ENCODE measurements at regions not wholly inside any gene's neighbourhood (a gene's known extent, or its start where the extent isn't known, plus 50 kb on each side); places are given as distances from the start of the nearest gene placed in this dataset.
"Not testable (repeated sequence)": the region's sequence is repeated elsewhere in the genome, so short reads cannot be mapped to it uniquely, and the experiment has no call there.

GRCh38 chr7:113263215-113263742 lies 144.9 kb upstream of the SMIM30 start:
- H4K8ac ChIP-seq (ENCODE audit: low read depth, low read length); H3K4me3 ChIP-seq (ENCODE audit: low read length in 2 of 2); H2BK15ac ChIP-seq (ENCODE audit: low read length); H3K36me3 ChIP-seq (replicated peaks in 1 of 2; ENCODE audit: control insufficient read depth in 2 of 2, insufficient read depth in 2 of 2, low read length in 2 of 2); H3K18ac ChIP-seq (ENCODE audit: low read length); H2AFZ ChIP-seq (ENCODE audit: low read length); H3K14ac ChIP-seq (ENCODE audit: low read length); H2BK12ac ChIP-seq (ENCODE audit: low read length); DNase-seq (ENCODE audit: low spot score); H2AK5ac ChIP-seq (ENCODE audit: low read depth, low read length); H3K4me2 ChIP-seq (ENCODE audit: insufficient read depth, low read length, poor library complexity, severe bottlenecking); H3K27me3 ChIP-seq (ENCODE audit: control insufficient read depth in 3 of 3, insufficient read depth in 3 of 3, low read depth in 1 of 3, low read length in 3 of 3); H3K9me3 ChIP-seq (replicated peaks in 1 of 2; ENCODE audit: control insufficient read depth in 2 of 2, insufficient read depth in 1 of 2, low read depth in 1 of 2, low read length in 2 of 2); H3K79me1 ChIP-seq (ENCODE audit: low read depth, low read length); H3K27ac ChIP-seq (replicated peaks; ENCODE audit: low read length); H2BK5ac ChIP-seq (ENCODE audit: low read length); H3K23ac ChIP-seq (ENCODE audit: low read depth, low read length, poor library complexity); H3K4ac ChIP-seq (ENCODE audit: low read length); H2BK120ac ChIP-seq (ENCODE audit: low read depth, low read length); H3K4me1 ChIP-seq (ENCODE audit: control insufficient read depth in 2 of 2, insufficient read depth in 1 of 2, low read depth in 1 of 2, low read length in 2 of 2); H3K9ac ChIP-seq (ENCODE audit: low read depth, low read length, poor library complexity); H4K91ac ChIP-seq (ENCODE audit: low read depth, low read length, poor library complexity): not testable (repeated sequence)
- no CpG with 5 or more reads among the region's 28 CpGs for WGBS, 2 donors (ENCODE audit: extremely low coverage in 2 of 2, insufficient read length in 2 of 2, insufficient replicate concordance in 1 of 2)

- Histone ChIP-seq H2BK12ac (ENCODE audit: low read length) (no peak overlapping the region), H3K9ac (ENCODE audit: low read depth, low read length, poor library complexity) (no peak overlapping the region), H3K4me2 (ENCODE audit: insufficient read depth, low read length, poor library complexity, severe bottlenecking) (no peak overlapping the region), H2AFZ (ENCODE audit: low read length) (no peak overlapping the region), H3K4me1 (ENCODE audit: control insufficient read depth in 2 of 2, insufficient read depth in 1 of 2, low read depth in 1 of 2, low read length in 2 of 2) (no peaks in the 10 kb centered on the region), H3K14ac (ENCODE audit: low read length) (no peak overlapping the region), H2BK15ac (ENCODE audit: low read length) (no peak overlapping the region), H3K79me1 (ENCODE audit: low read depth, low read length) (no peaks in the 10 kb centered on the region), H3K18ac (ENCODE audit: low read length) (no peak overlapping the region), H2AK5ac (ENCODE audit: low read depth, low read length) (no peak overlapping the region), H3K27me3 (ENCODE audit: control insufficient read depth in 3 of 3, insufficient read depth in 3 of 3, low read depth in 1 of 3, low read length in 3 of 3) (no peaks in the 10 kb centered on the region), H2BK120ac (ENCODE audit: low read depth, low read length) (no peak overlapping the region), H3K23ac (ENCODE audit: low read depth, low read length, poor library complexity) (no peak overlapping the region), H2BK5ac (ENCODE audit: low read length) (no peak overlapping the region), H3K4me3 (ENCODE audit: low read length in 2 of 2) (no peak overlapping the region), H3K4ac (ENCODE audit: low read length) (no peak overlapping the region), H3K27ac (replicated peaks; ENCODE audit: low read length) (no peak overlapping the region), H3K9me3 (replicated peaks in 1 of 2; ENCODE audit: control insufficient read depth in 2 of 2, insufficient read depth in 1 of 2, low read depth in 1 of 2, low read length in 2 of 2) (no peaks in the 10 kb centered on the region), H3K36me3 (replicated peaks in 1 of 2; ENCODE audit: control insufficient read depth in 2 of 2, insufficient read depth in 2 of 2, low read length in 2 of 2) (no peaks in the 10 kb centered on the region), H4K8ac (ENCODE audit: low read depth, low read length) (no peak overlapping the region), H4K91ac (ENCODE audit: low read depth, low read length, poor library complexity) (no peak overlapping the region)
- DNase-seq (ENCODE audit: low spot score): no peak
- WGBS, 2 donors (ENCODE audit: extremely low coverage in 2 of 2, insufficient read length in 2 of 2, insufficient replicate concordance in 1 of 2): no CpG with 5 or more reads among the region's 1 CpG
Observed at GRCh38 chr7:113256883-113257531, 138.7 kb upstream of the SMIM30 start.

GRCh38 chr7:113247198-113247597 lies 128.8 kb upstream of the SMIM30 start:
- Histone ChIP-seq H2BK120ac (ENCODE audit: low read depth, low read length) (no peak overlapping the region), H2AK5ac (ENCODE audit: low read depth, low read length) (no peak overlapping the region), H2AFZ (ENCODE audit: low read length) (no peak overlapping the region), H4K8ac (ENCODE audit: low read depth, low read length) (no peak overlapping the region), H4K91ac (ENCODE audit: low read depth, low read length, poor library complexity) (no peak overlapping the region), H3K4me1 (ENCODE audit: control insufficient read depth in 2 of 2, insufficient read depth in 1 of 2, low read depth in 1 of 2, low read length in 2 of 2) (no peaks in the 10 kb centered on the region), H2BK12ac (ENCODE audit: low read length) (no peak overlapping the region), H3K18ac (ENCODE audit: low read length) (no peak overlapping the region), H2BK15ac (ENCODE audit: low read length) (no peak overlapping the region), H2BK5ac (ENCODE audit: low read length) (no peak overlapping the region), H3K27ac (replicated peaks; ENCODE audit: low read length) (no peak overlapping the region), H3K4me3 (ENCODE audit: low read length in 2 of 2) (no peak overlapping the region), H3K27me3 (ENCODE audit: control insufficient read depth in 3 of 3, insufficient read depth in 3 of 3, low read depth in 1 of 3, low read length in 3 of 3) (no peaks in the 10 kb centered on the region), H3K14ac (ENCODE audit: low read length) (no peak overlapping the region), H3K9ac (ENCODE audit: low read depth, low read length, poor library complexity) (no peak overlapping the region), H3K4ac (ENCODE audit: low read length) (no peak overlapping the region), H3K36me3 (replicated peaks in 1 of 2; ENCODE audit: control insufficient read depth in 2 of 2, insufficient read depth in 2 of 2, low read length in 2 of 2) (no peaks in the 10 kb centered on the region), H3K23ac (ENCODE audit: low read depth, low read length, poor library complexity) (no peak overlapping the region), H3K9me3 (replicated peaks in 1 of 2; ENCODE audit: control insufficient read depth in 2 of 2, insufficient read depth in 1 of 2, low read depth in 1 of 2, low read length in 2 of 2) (no peaks in the 10 kb centered on the region), H3K79me1 (ENCODE audit: low read depth, low read length) (no peaks in the 10 kb centered on the region), H3K4me2 (ENCODE audit: insufficient read depth, low read length, poor library complexity, severe bottlenecking) (no peak overlapping the region)
- DNase-seq (ENCODE audit: low spot score): no peak
- no CpG with 5 or more reads among the region's 3 CpGs for WGBS, 2 donors (ENCODE audit: extremely low coverage in 2 of 2, insufficient read length in 2 of 2, insufficient replicate concordance in 1 of 2)

GRCh38 chr7:113246738-113247137 lies 128.4 kb upstream of the SMIM30 start:
- Histone ChIP-seq H2BK120ac (ENCODE audit: low read depth, low read length) (no peak overlapping the region), H2AFZ (ENCODE audit: low read length) (no peak overlapping the region), H3K27ac (replicated peaks; ENCODE audit: low read length) (no peak overlapping the region)

More at GRCh38 chr7:113246738-113247137, 128.4 kb upstream of the SMIM30 start:
- Histone ChIP-seq H3K4me3 (ENCODE audit: low read length in 2 of 2) (no peak overlapping the region), H3K4ac (ENCODE audit: low read length) (no peak overlapping the region), H3K4me2 (ENCODE audit: insufficient read depth, low read length, poor library complexity, severe bottlenecking) (no peak overlapping the region), H3K23ac (ENCODE audit: low read depth, low read length, poor library complexity) (no peak overlapping the region), H3K4me1 (ENCODE audit: control insufficient read depth in 2 of 2, insufficient read depth in 1 of 2, low read depth in 1 of 2, low read length in 2 of 2) (no peaks in the 10 kb centered on the region), H2BK15ac (ENCODE audit: low read length) (no peak overlapping the region), H4K91ac (ENCODE audit: low read depth, low read length, poor library complexity) (no peak overlapping the region), H2BK12ac (ENCODE audit: low read length) (no peak overlapping the region), H4K8ac (ENCODE audit: low read depth, low read length) (no peak overlapping the region), H3K27me3 (ENCODE audit: control insufficient read depth in 3 of 3, insufficient read depth in 3 of 3, low read depth in 1 of 3, low read length in 3 of 3) (no peaks in the 10 kb centered on the region), H2AK5ac (ENCODE audit: low read depth, low read length) (no peak overlapping the region), H3K18ac (ENCODE audit: low read length) (no peak overlapping the region), H3K36me3 (replicated peaks in 1 of 2; ENCODE audit: control insufficient read depth in 2 of 2, insufficient read depth in 2 of 2, low read length in 2 of 2) (no peaks in the 10 kb centered on the region), H2BK5ac (ENCODE audit: low read length) (no peak overlapping the region), H3K79me1 (ENCODE audit: low read depth, low read length) (no peaks in the 10 kb centered on the region), H3K9ac (ENCODE audit: low read depth, low read length, poor library complexity) (no peak overlapping the region), H3K9me3 (replicated peaks in 1 of 2; ENCODE audit: control insufficient read depth in 2 of 2, insufficient read depth in 1 of 2, low read depth in 1 of 2, low read length in 2 of 2) (no peaks in the 10 kb centered on the region), H3K14ac (ENCODE audit: low read length) (no peak overlapping the region)
- DNase-seq (ENCODE audit: low spot score): no peak
